ENCODE measurements at regions not wholly inside any gene's neighbourhood (a gene's known extent, or its start where the extent isn't known, plus 50 kb on each side); places are given as distances from the start of the nearest gene placed in this dataset.

- no peak for TF ChIP-seq ZNF274 (IDR thresholded peaks at IDR 0.05; ENCODE audit: low read depth, low read length)
- no peak for TF ChIP-seq SUZ12 (IDR thresholded peaks at IDR 0.05; ENCODE audit: extremely low read depth, insufficient read depth, insufficient read length)
Measured at GRCh38 chr11:79592824-79593223, 152.0 kb upstream of the TENM4 start.
